ENCODE measurements at regions not wholly inside any gene's neighbourhood (a gene's known extent, or its start where the extent isn't known, plus 50 kb on each side); places are given as distances from the start of the nearest gene placed in this dataset.
A peak's percentile ranks its signal among the peaks of the same experiment; 100 is the strongest.

DNA sequence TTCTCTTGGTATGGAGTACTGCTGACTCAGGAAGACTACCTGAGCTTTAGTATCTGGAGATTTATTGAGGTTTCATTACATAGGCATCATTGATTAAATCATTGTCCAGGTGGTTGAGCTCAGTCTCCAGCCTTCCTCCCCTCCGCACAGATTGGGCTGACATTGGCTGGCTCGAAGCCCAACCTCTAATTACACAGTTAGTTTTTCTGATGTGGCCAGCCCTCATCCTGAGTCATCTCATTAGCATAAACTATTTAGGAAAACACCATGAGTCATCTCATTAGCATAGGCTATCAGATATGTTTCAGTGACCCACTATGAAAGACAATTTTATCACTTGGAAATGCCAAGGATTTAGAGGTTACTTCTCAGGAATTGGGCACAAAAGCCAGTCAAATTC, 93.9 kb upstream of the ANKRD50 start:
- H3K36me3 ChIP-seq (ENCODE audit: insufficient read depth, low read length, poor library complexity, severe bottlenecking) = no peaks in the 10 kb centered on the region
- POLR2A ChIA-PET (ENCODE audit: low non-redundant PET) = no interaction called here
- intact Hi-C loops (cut with micrococcal nuclease; ENCODE audit: unreplicated experiment) = no loop called here
- no peak overlapping the region for H3K27ac ChIP-seq (ENCODE audit: low read depth, low read length, poor library complexity, severe bottlenecking)
- peak; percentile 89 for DNase-seq (ENCODE audit: low spot score)
- H3K4me3 ChIP-seq (ENCODE audit: low read depth, low read length, poor library complexity, severe bottlenecking) = no peak overlapping the region
- H3K9me3 ChIP-seq (ENCODE audit: low read depth, low read length, poor library complexity, severe bottlenecking) = no peaks in the 10 kb centered on the region
- no peaks in the 10 kb centered on the region for H3K4me1 ChIP-seq (ENCODE audit: insufficient read depth, low read length, poor library complexity, severe bottlenecking)
- CTCF ChIA-PET = no interaction called here
- no TSS peak for BruUV-seq (replicated peaks)
- H3K27me3 ChIP-seq (replicated peaks; ENCODE audit: insufficient read depth, low read depth, low read length, poor library complexity) = no peaks in the 10 kb centered on the region
- TF ChIP-seq, protein P1, sequence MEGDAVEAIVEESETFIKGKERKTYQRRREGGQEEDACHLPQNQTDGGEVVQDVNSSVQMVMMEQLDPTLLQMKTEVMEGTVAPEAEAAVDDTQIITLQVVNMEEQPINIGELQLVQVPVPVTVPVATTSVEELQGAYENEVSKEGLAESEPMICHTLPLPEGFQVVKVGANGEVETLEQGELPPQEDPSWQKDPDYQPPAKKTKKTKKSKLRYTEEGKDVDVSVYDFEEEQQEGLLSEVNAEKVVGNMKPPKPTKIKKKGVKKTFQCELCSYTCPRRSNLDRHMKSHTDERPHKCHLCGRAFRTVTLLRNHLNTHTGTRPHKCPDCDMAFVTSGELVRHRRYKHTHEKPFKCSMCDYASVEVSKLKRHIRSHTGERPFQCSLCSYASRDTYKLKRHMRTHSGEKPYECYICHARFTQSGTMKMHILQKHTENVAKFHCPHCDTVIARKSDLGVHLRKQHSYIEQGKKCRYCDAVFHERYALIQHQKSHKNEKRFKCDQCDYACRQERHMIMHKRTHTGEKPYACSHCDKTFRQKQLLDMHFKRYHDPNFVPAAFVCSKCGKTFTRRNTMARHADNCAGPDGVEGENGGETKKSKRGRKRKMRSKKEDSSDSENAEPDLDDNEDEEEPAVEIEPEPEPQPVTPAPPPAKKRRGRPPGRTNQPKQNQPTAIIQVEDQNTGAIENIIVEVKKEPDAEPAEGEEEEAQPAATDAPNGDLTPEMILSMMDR (conservative IDR thresholded peaks at IDR 0.05; ENCODE audit: low read depth, low read length) = no peak
- TF ChIP-seq EZH2 (IDR thresholded peaks at IDR 0.05; ENCODE audit: borderline replicate concordance, low read depth, low read length, poor library complexity, severe bottlenecking) = no peak

DNA sequence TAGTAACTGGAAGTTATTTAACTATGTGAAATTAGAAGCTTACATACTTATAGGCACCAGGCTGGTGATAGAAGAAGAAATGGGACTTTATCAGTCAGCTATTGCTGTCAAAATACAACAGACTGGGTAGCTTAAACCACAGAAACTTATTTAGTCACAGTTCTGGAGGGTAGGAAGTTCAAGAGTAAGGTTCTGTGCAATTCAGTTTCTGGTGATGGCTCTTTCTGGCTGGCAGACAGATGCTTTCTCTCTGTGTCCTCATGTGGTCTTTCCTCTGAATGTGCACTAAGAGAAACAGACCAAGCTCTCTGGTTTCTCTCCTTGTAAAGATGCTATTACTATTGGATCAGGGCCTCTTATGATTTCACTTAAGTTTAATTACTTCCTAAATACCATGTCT, 92.1 kb upstream of the ANKRD50 start:
- no peak for DNase-seq (ENCODE audit: low spot score)
- Histone ChIP-seq H3K27me3 (replicated peaks; ENCODE audit: insufficient read depth, low read depth, low read length, poor library complexity) (no peaks in the 10 kb centered on the region), H3K36me3 (ENCODE audit: insufficient read depth, low read length, poor library complexity, severe bottlenecking) (no peaks in the 10 kb centered on the region), H3K4me1 (ENCODE audit: insufficient read depth, low read length, poor library complexity, severe bottlenecking) (no peaks in the 10 kb centered on the region), H3K9me3 (ENCODE audit: low read depth, low read length, poor library complexity, severe bottlenecking) (no peaks in the 10 kb centered on the region), H3K4me3 (ENCODE audit: low read depth, low read length, poor library complexity, severe bottlenecking) (no peak overlapping the region), H3K27ac (ENCODE audit: low read depth, low read length, poor library complexity, severe bottlenecking) (no peak overlapping the region)
- ChIA-PET CTCF (no interaction called here), POLR2A (ENCODE audit: low non-redundant PET) (no interaction called here)
- no TSS peak for BruUV-seq (replicated peaks)
- TF ChIP-seq, protein P1 (conservative IDR thresholded peaks at IDR 0.05; ENCODE audit: low read depth, low read length) = no peak
- no peak for TF ChIP-seq EZH2 (IDR thresholded peaks at IDR 0.05; ENCODE audit: borderline replicate concordance, low read depth, low read length, poor library complexity, severe bottlenecking)
- intact Hi-C loops (cut with micrococcal nuclease; ENCODE audit: unreplicated experiment) = no loop called here

DNA sequence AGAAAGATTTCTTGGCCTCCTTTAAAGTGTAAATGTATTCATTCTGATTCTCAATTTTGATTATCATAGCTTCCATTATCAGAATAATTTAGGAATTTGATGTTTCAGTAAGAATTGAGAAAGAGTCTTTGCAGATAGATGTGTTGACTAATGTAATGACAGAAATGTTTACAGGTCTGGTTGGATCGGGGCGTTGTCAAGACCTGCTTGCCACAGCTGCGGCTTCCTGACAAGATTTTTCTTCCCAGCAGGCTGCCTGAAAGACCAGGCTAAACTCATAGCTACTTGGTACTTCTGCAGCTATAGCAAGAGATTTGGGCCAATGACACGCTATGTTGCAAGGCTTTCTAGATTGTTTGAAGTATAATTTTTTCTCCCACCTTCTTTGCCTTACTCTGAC, 91.5 kb upstream of the ANKRD50 start:
- no peak overlapping the region for H3K4me3 ChIP-seq (ENCODE audit: low read depth, low read length, poor library complexity, severe bottlenecking)
- H3K4me1 ChIP-seq (ENCODE audit: insufficient read depth, low read length, poor library complexity, severe bottlenecking) = no peaks in the 10 kb centered on the region
- intact Hi-C loops (cut with micrococcal nuclease; ENCODE audit: unreplicated experiment) = no loop called here
- DNase-seq (ENCODE audit: low spot score) = no peak
- H3K36me3 ChIP-seq (ENCODE audit: insufficient read depth, low read length, poor library complexity, severe bottlenecking) = no peaks in the 10 kb centered on the region
- H3K9me3 ChIP-seq (ENCODE audit: low read depth, low read length, poor library complexity, severe bottlenecking) = no peaks in the 10 kb centered on the region
- TF ChIP-seq EZH2 (IDR thresholded peaks at IDR 0.05; ENCODE audit: borderline replicate concordance, low read depth, low read length, poor library complexity, severe bottlenecking) = no peak
- TF ChIP-seq, protein P1 (conservative IDR thresholded peaks at IDR 0.05; ENCODE audit: low read depth, low read length) = no peak
- BruUV-seq (replicated peaks) = no TSS peak
- ChIA-PET POLR2A (ENCODE audit: low non-redundant PET) (no interaction called here), CTCF (no interaction called here)
- no peaks in the 10 kb centered on the region for H3K27me3 ChIP-seq (replicated peaks; ENCODE audit: insufficient read depth, low read depth, low read length, poor library complexity)
- no peak overlapping the region for H3K27ac ChIP-seq (ENCODE audit: low read depth, low read length, poor library complexity, severe bottlenecking)

Measured in A673 (cell line).